T-helper 2 cell treated with Interferon-gamma antibody and Interleukin-4, amounts not matched to agents 5 μg/mL and 100 μg/mL, for 36 hours (primary cell): ENCODE measurements at regions not wholly inside any gene's neighbourhood (a gene's known extent, or its start where the extent isn't known, plus 50 kb on each side); places are given as distances from the start of the nearest gene placed in this dataset.
"Not testable (repeated sequence)": the region's sequence is repeated elsewhere in the genome, so short reads cannot be mapped to it uniquely, and the experiment has no call there.

ENCODE experiments used
- DNase-seq: peaks from one replicate; pipeline ENCODE4 v3.0.0; 2021; ENCODE audit warnings: low spot score
- H3K27ac Mint-ChIP-seq: one replicate; pipeline ENCODE4 v1.8.0; 2021; ENCODE audit warnings: mild to moderate bottlenecking, mixed read lengths
- H3K27me3 Mint-ChIP-seq: one replicate; pipeline ENCODE4 v1.8.0; 2021; ENCODE audit warnings: low read depth, mixed read lengths
- H3K36me3 Mint-ChIP-seq: one replicate; pipeline ENCODE4 v1.8.0; 2021; ENCODE audit warnings: low read depth, mixed read lengths
- H3K4me1 Mint-ChIP-seq: one replicate; pipeline ENCODE4 v1.8.0; 2021; ENCODE audit warnings: low read depth, mixed read lengths
- H3K4me3 Mint-ChIP-seq: one replicate; pipeline ENCODE4 v1.8.0; 2022; ENCODE audit warnings: mild to moderate bottlenecking, moderate library complexity, mixed read lengths
- H3K9me3 Mint-ChIP-seq: one replicate; pipeline ENCODE4 v1.8.0; 2021; ENCODE audit warnings: mixed read lengths

DNA sequence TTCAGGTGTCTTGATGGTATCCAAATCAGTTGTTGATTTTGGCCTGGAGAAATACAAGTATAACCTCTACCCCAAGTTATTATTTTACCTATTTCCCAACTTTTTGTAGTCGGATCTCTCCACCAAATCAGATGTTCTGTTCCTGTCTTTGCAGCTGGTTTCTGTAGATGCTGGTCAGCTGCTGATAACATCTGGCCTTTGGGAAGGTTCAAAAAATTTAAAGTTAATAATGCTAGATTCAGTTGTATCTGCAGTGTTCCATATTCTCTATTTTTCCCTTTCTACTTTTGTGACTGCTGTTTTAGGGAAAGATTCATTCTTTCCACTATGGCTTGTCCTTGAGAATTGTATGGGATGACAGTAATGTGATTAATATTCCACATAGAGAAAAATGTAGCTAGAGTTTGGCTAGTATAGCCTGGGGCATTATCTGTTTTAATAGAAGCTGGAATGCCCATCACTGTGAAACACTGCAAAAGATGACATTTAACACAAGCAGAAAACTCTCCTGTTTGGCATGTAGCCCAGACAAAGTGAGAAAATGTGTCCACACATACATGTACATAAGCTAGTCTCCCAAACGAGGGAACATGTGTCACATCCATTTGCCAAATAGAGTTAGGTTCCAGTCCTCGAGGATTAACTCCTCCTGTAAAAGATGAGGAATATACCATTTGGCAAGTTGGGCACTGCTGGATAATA lies 99.2 kb downstream of the ZNF100 start:
- H3K36me3 Mint-ChIP-seq, H3K4me1 Mint-ChIP-seq, H3K27me3 Mint-ChIP-seq, H3K27ac Mint-ChIP-seq, DNase-seq, H3K4me3 Mint-ChIP-seq: not testable (repeated sequence)
- H3K9me3 Mint-ChIP-seq, result peaks cover 72% of the 10 kb centered on the region

DNA sequence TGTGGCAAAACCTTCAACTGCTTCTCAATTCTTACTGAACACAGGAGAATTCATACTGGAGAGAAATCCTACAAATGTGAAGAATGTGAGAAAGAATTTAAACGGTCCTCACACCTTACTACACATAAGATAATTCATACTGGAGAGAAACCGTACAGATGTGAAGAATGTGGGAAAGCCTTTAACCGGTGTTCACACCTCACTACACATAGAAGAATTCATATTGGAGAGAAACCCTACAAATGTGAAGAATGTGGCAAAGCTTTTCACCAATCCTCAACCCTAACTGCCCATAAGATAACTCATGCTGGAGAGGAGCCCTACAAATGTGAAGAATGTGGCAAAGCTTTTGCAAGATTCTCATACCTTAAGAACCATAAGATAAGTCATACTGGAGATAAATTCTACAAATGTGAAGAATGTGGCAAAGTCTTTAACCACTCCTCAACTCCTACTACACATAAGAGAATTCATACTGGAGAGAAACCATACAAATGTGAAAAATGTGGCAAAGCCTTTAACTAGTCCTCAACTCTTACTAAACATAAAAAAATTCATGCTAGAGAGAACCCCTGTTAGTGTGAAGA lies 111.7 kb downstream of the ZNF100 start:
- Mint-ChIP-seq H3K27me3 (no peaks in the 10 kb centered on the region), H3K36me3 (no peaks in the 10 kb centered on the region), H3K27ac (no peak overlapping the region), H3K9me3 (peaks cover 37% of the 10 kb centered on the region), H3K4me1 (no peaks in the 10 kb centered on the region), H3K4me3 (no peak overlapping the region)
- DNase-seq, result no peak

DNA sequence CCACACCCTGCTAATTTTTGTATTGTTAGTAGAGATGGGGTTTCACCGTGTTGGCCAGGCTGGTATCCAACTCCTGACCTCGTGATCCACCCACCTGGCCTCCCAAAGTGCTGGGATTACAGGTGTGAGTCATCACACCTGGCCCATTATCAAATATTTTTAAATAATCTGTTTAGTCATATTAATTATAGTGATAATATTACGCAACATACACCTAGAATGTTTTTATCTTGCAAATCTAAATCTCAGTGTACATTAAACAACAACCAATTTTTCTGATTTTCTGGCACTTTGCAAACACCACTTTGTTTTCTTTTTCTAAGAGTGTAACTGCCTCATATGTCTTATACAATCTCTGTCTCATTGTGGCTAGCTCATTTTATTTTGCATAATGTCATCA lies 115.9 kb downstream of the ZNF100 start:
- peaks cover 58% of the 10 kb centered on the region for H3K9me3 Mint-ChIP-seq
- H3K27me3 Mint-ChIP-seq, H3K4me3 Mint-ChIP-seq, H3K27ac Mint-ChIP-seq, DNase-seq, H3K4me1 Mint-ChIP-seq, H3K36me3 Mint-ChIP-seq: not testable (repeated sequence)

DNA sequence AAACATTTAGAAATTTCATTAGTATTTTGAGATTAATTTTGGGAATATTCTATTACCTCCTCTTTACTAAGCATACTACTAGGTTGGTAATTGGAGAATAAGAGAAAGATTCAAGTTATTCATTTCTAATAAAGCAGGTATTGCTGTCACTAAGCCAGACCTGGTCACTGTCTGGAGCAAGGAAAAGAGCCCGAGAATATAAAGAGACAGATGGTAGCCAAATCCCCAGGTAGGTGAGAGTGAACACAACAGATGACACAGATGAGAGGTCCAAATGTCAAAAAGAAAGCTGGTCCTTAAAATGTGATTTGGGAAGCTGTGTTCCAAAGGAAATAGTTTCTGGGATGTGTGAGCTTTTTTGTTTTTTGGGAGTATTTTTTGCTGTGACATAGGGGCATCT lies 128.6 kb downstream of the ZNF100 start:
- no peak overlapping the region for H3K4me3 Mint-ChIP-seq
- H3K4me1 Mint-ChIP-seq, result no peaks in the 10 kb centered on the region
- no peak overlapping the region for H3K27ac Mint-ChIP-seq
- DNase-seq, result no peak
- H3K9me3 Mint-ChIP-seq, result peaks cover 36% of the 10 kb centered on the region
- H3K36me3 Mint-ChIP-seq, result no peaks in the 10 kb centered on the region
- H3K27me3 Mint-ChIP-seq, result no peaks in the 10 kb centered on the region

DNA sequence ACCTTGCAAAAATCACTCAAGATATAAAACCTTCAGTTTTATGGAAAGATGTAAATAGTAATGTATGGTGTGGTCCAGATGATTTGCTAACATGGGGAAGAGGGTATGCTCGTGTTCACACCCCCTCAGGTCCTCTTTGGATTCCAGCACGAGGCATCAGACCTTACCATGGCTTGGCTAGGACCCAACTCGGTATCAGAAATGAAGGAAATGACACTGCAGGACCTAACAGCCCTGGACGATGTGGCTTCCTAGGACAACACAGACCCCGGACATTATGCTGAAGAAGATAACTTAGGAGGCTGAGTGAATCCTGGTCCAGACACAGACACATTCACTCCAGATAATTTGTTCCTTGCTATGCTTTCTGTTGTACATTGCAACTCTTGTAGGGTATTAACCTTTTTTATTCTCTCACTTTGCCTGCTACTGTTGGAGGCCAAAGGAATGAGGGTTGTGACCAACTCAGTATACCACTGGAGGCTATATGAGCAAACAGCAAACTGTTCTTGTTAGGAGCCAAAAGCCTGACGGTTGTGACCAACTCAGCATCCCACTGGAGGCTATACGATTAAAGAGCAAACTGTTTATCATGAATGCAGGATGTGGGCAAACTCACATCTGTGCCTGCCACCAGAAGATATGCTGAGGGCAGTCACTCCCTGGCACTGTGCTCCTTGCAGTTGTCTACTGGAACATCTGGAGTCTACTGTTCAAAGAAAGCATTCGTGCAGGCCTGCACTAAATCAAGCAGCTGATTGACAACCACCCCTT lies 121.7 kb downstream of the ZNF429 start:
- DNase-seq, result no peak
- Mint-ChIP-seq H3K9me3 (peaks cover 57% of the 10 kb centered on the region), H3K4me1 (no peaks in the 10 kb centered on the region), H3K27me3 (no peaks in the 10 kb centered on the region), H3K36me3 (no peaks in the 10 kb centered on the region), H3K4me3 (no peak overlapping the region), H3K27ac (no peak overlapping the region)

DNA sequence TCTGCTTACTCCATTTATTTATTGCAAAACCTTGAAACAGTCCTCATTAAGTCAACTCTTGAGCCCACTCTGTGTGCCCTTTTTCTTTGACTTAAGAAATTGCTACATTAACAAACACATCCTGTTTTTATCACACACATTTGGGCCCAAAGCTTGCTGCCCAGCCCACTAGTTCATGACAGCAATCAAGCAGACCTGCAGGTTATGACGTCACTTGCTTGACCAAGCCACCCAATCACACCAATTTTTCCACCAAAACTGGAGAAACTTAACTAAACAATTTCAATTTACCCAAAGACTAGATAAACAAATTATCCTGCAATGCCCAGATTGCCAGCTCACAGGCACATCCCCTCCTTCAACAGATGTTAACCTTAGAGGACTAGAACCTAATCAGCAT lies 120.7 kb downstream of the ZNF429 start:
- DNase-seq, result no peak
- H3K36me3 Mint-ChIP-seq, result no peaks in the 10 kb centered on the region

DNA sequence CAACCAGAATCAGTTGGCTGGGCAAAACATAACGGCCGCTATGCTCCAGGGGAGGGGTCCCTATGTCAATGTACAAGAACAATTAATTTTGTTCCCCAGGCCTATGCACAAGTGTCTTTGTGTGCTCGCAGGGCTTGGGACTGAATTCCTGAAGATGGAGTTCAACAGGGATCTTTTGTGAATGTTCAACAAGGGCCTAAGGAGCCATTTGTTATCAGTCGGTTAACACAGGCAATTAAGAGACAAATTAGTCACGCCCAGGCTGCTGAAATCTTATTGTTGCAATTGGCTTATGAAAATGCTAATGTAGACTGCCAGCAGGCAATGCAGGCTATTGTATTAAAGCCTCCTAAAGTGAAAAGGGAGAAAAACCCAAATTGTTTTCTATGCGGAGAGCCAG lies 117.5 kb downstream of the ZNF429 start:
- no peaks in the 10 kb centered on the region for H3K27me3 Mint-ChIP-seq
- DNase-seq, result no peak
- no peak overlapping the region for H3K27ac Mint-ChIP-seq
- no peaks in the 10 kb centered on the region for H3K4me1 Mint-ChIP-seq
- H3K4me3 Mint-ChIP-seq, result no peak overlapping the region
- H3K9me3 Mint-ChIP-seq, result peaks cover 47% of the 10 kb centered on the region
- no peaks in the 10 kb centered on the region for H3K36me3 Mint-ChIP-seq

More for the DNA sequence above, 120.7 kb downstream of the ZNF429 start:
- Mint-ChIP-seq H3K27me3 (no peaks in the 10 kb centered on the region), H3K4me3 (no peak overlapping the region), H3K9me3 (peaks cover 51% of the 10 kb centered on the region), H3K27ac (no peak overlapping the region), H3K4me1 (no peaks in the 10 kb centered on the region)

DNA sequence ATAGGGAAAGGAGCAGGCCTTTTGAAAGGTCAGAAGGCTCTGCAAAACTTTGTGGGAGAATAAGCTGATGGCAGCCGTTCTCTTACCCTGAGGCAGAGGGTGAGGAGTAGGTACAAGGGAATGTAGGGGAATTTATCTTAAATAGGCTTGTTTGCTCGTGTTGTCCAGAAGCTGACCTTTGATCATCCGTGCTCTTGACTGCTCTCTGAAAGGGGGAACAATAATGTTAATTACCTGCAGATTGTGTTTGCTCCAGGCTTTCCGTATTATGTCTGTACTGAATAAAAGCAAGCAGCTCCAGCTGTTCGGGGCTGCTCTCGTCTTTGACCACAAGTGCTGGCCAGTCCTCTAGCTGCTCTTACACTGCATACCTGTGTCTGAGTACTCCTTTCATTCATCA lies 116.3 kb downstream of the ZNF429 start:
- Mint-ChIP-seq H3K27ac (no peak overlapping the region), H3K27me3 (no peaks in the 10 kb centered on the region), H3K4me1 (no peaks in the 10 kb centered on the region), H3K36me3 (no peaks in the 10 kb centered on the region), H3K4me3 (no peak overlapping the region), H3K9me3 (peaks cover 50% of the 10 kb centered on the region)
- DNase-seq, result no peak

DNA sequence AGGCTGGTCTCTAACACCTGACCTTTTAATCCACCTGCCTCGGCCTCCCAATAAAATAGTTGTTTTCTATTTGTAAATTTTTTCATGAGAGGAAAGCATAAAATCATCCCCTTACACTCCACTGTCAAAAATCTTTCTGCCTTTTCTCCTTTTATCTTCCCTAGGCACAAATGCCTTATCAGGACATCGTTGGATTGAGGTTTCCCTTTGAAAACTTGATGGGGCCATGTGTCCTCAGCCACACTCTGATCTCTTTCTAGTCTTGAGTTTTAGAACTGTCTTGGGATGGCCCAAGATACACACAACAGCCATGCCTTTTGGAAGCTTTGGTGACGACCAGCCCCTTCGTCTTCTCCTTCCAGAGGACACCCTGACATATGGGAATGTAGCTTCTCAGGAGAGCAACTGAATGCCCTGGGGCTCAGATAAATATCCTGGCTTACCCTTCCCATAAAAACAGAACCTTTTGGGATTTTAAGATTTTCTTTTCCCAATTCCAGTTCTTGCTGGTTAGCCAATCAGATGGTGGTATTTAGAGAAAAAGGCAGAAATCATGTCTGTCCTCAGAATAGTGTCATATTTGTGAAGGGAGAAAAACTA lies 112.4 kb downstream of the ZNF429 start:
- Mint-ChIP-seq H3K36me3 (no peaks in the 10 kb centered on the region), H3K9me3 (peaks cover 49% of the 10 kb centered on the region), H3K27me3 (no peaks in the 10 kb centered on the region), H3K27ac (no peak overlapping the region), H3K4me1 (no peaks in the 10 kb centered on the region), H3K4me3 (no peak overlapping the region)
- no peak for DNase-seq

DNA sequence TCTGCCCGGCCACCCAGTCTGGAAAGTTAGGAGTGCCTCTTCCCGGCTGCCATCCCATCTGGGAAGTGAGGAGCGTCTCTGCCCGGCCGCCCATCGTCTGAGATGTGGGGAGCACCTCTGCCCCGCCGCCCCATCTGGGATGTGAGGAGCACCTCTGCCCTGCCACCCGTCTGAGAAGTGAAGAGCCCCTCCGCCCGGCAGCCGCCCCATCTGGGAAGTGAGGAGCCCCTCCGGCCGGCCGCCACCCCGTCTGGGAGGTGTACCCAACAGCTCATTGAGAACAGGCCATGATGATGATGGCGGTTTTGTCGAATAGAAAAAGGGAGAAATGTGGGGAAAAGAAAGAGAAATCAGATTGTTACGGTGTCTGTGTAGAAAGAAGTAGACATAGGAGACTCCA lies 109.4 kb downstream of the ZNF429 start:
- H3K27ac Mint-ChIP-seq, H3K4me1 Mint-ChIP-seq, DNase-seq: not testable (repeated sequence)

DNA sequence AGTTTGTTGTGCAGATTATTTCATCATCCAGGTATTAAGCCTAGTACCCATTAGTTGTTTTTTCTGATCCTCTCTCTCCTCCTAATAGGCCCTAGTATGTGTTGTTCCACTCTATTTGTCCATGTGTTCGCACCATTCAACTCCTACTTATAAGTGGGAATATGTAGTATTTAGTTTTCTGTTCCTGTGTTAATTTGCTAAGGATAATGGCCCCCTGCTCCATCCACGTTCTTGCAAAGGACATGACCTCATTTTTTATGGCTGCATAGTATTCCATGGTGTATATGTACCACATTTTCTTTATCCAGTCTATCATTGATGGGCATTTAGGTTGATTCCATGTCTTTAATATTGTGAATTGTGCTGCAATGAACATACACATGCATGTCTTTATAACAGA lies 107.8 kb downstream of the ZNF429 start:
- H3K27ac Mint-ChIP-seq, H3K4me3 Mint-ChIP-seq, H3K27me3 Mint-ChIP-seq, H3K4me1 Mint-ChIP-seq, H3K36me3 Mint-ChIP-seq, DNase-seq: not testable (repeated sequence)
- H3K9me3 Mint-ChIP-seq, result peaks cover 68% of the 10 kb centered on the region

More for the DNA sequence above, 109.4 kb downstream of the ZNF429 start:
- not testable (repeated sequence) for H3K27me3 Mint-ChIP-seq, H3K4me3 Mint-ChIP-seq, H3K36me3 Mint-ChIP-seq
- H3K9me3 Mint-ChIP-seq, result peaks cover 70% of the 10 kb centered on the region

DNA sequence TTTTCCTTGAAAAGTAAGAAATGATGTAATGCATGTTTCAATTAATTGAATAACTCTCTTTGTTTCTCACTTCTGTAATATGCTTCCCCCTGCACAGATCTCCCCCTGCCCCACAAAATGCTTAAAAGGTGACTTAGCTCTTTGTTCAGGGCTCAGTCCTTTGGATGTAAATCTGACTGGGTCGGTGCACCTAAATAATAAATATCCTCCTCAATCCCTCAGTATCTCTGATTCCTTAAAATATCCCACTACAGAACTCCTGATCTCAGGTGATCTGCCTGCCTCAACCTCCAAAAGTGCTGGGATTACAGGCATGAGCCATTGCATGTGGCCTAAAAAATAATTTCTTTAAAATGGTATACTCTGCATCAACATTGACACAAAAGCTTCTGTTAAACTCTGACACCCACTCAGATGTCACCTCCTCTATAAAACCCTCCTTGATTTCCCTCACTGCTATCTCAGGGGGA lies 107.0 kb downstream of the ZNF429 start:
- H3K36me3 Mint-ChIP-seq, result no peaks in the 10 kb centered on the region
- peaks cover 65% of the 10 kb centered on the region for H3K9me3 Mint-ChIP-seq
- no peak for DNase-seq
- H3K4me1 Mint-ChIP-seq, result no peaks in the 10 kb centered on the region
- no peak overlapping the region for H3K27ac Mint-ChIP-seq
- H3K4me3 Mint-ChIP-seq, result no peak overlapping the region
- no peaks in the 10 kb centered on the region for H3K27me3 Mint-ChIP-seq

DNA sequence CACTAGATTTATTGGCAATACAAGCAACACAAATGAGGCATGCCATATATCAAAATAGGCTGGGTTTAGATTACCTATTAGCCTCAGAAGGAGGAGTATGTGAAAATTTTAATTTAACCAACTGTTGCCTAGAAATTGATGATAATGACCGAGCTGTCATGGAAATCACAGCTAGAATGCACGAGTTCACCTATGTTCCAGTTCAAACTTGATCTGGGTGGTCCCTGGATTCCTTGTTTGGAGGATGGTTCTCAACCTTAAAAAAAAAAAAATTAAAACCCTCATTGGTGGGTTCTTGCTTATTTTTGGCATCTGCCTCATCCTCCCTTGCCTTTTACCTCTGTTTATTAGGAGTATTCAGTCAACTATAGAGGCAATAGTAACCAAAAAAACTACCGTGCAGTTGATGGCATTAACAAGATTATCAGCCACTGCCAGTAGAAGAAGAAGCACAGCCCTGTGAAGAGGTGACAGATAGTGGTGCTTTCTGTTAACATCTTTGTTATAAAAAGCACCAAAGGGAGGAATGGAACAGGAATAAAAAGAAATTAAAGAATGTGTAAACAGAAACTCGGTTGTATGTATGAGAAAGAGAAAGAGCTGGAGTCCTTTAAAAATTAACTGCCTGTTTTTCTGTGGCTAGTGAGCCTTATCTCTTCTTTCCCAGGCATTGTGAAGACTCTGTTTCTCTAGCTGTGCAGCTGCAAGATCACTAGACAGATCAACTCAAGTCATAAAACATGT lies 106.4 kb downstream of the ZNF429 start:
- Mint-ChIP-seq H3K36me3 (no peaks in the 10 kb centered on the region), H3K27me3 (no peaks in the 10 kb centered on the region), H3K27ac (no peak overlapping the region), H3K9me3 (peaks cover 62% of the 10 kb centered on the region), H3K4me1 (no peaks in the 10 kb centered on the region), H3K4me3 (no peak overlapping the region)
- DNase-seq, result no peak
